ENCODE measurements at regions not wholly inside any gene's neighbourhood (a gene's known extent, or its start where the extent isn't known, plus 50 kb on each side); places are given as distances from the start of the nearest gene placed in this dataset.

DNA sequence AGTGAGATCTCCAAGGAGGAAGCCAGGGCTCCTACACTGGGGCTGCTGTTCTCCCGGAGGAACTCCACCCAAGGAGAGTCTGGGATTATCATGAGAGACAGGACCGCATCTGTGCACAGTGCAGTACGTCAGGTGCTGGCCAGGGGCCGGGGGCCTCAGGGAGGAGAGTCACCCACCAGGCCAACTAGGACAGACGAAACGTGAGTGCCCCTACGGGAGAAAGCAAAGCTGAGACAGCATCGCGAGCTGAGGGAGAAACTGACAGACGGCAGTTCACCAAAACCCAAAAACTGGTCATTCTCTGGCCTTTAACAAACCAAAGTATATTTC, 273.4 kb downstream of the BRD1 start:
- TF ChIP-seq CTCF (conservative IDR thresholded peaks at IDR 0.05; ENCODE audit: low read length) (no peak), EZH2phosphoT487 (IDR thresholded peaks at IDR 0.05; ENCODE audit: borderline replicate concordance) (no peak)
